Neural cell (in vitro differentiated cells): ENCODE measurements at regions not wholly inside any gene's neighbourhood (a gene's known extent, or its start where the extent isn't known, plus 50 kb on each side); places are given as distances from the start of the nearest gene placed in this dataset.
"Not testable (repeated sequence)": the region's sequence is repeated elsewhere in the genome, so short reads cannot be mapped to it uniquely, and the experiment has no call there.

Source experiments
- H2AFZ ChIP-seq: fragments of 200-600, 300-800 bp; sonication (generic), shearing (Covaris generic); 2 replicates; pipeline ENCODE4 v1.6.0; 2014; ENCODE audit warnings: low read depth, mild to moderate bottlenecking, antibody characterized with exemption, low read length, moderate library complexity
- H3F3A ChIP-seq: fragments of 200-600 bp; shearing (Covaris generic); 2 replicates; pipeline ENCODE4 v1.6.1; 2016; ENCODE audit warnings: mild to moderate bottlenecking, moderate library complexity, mixed read lengths, antibody characterized with exemption, low read length; ENCODE audit not compliant: insufficient read depth, poor library complexity, severe bottlenecking
- H3K27ac ChIP-seq: fragments of 200-600, 300-800 bp; sonication (generic), shearing (Covaris generic); 2 replicates; pipeline ENCODE4 v1.5.1; 2014; ENCODE audit warnings: mild to moderate bottlenecking, low read length, moderate library complexity
- H3K27me3 ChIP-seq: fragments of 300-800, 200-600 bp; sonication (generic), shearing (Covaris generic); 2 replicates; pipeline ENCODE4 v1.6.0; 2014; ENCODE audit warnings: mild to moderate bottlenecking, low read depth, low read length, moderate library complexity; ENCODE audit not compliant: insufficient read depth
- H3K36me3 ChIP-seq: fragments of 300-800, 200-600 bp; sonication (generic), shearing (Covaris generic); 2 replicates; pipeline ENCODE4 v1.5.1; 2014; ENCODE audit warnings: mild to moderate bottlenecking, antibody characterized with exemption, low read length, moderate library complexity; ENCODE audit not compliant: insufficient read depth
- H3K4me2 ChIP-seq: fragments of 300-800, 200-600 bp; sonication (generic), shearing (Covaris generic); 2 replicates; pipeline ENCODE4 v1.6.0; 2014; ENCODE audit warnings: mild to moderate bottlenecking, low read length
- H3K4me3 ChIP-seq: fragments of 300-800, 200-600 bp; sonication (generic), shearing (Covaris generic); 2 replicates; pipeline ENCODE4 v1.5.1; 2014; ENCODE audit warnings: mild to moderate bottlenecking, low read length, moderate library complexity
- H3K79me2 ChIP-seq: fragments of 200-600 bp; shearing (Covaris generic); replicated peaks from 2 replicates; pipeline ENCODE4 v1.6.0; 2014; ENCODE audit warnings: mild to moderate bottlenecking, low read length, moderate library complexity; ENCODE audit not compliant: insufficient read depth
- H3K9ac ChIP-seq: fragments of 300-800, 200-600 bp; sonication (generic), shearing (Covaris generic); 2 replicates; pipeline ENCODE4 v1.6.1; 2016; ENCODE audit warnings: mild to moderate bottlenecking, low read length, mixed read lengths
- H3K9me2 ChIP-seq: fragments of 200-600 bp; shearing (Covaris generic); 2 replicates; pipeline ENCODE4 v1.6.1; 2016; ENCODE audit warnings: mild to moderate bottlenecking, low read length, mixed read lengths; ENCODE audit not compliant: insufficient read depth
- H3K9me3 ChIP-seq: fragments of 200-600, 300-800 bp; sonication (generic), shearing (Covaris generic); 2 replicates; pipeline ENCODE4 v1.6.1; 2016; ENCODE audit warnings: mild to moderate bottlenecking, mixed run types, low read length, moderate library complexity, mixed read lengths
- H4K20me1 ChIP-seq: fragments of 200-600 bp; shearing (Covaris generic); 2 replicates; pipeline ENCODE4 v1.6.1; 2016; ENCODE audit warnings: mild to moderate bottlenecking, mixed run types; ENCODE audit not compliant: insufficient read depth
- CTCF ChIP-seq: fragments of 450-650 bp; IDR thresholded peaks from 2 replicates; pipeline ENCODE4 v1.5.1; 2014; ENCODE audit warnings: antibody characterized with exemption, mild to moderate bottlenecking, moderate library complexity; ENCODE audit not compliant: poor library complexity, severe bottlenecking
- EP300 ChIP-seq: fragments of 450-650 bp; conservative IDR thresholded peaks from 2 replicates; pipeline ENCODE4 v1.6.1; 2014; ENCODE audit warnings: antibody characterized with exemption, mild to moderate bottlenecking, moderate library complexity; ENCODE audit not compliant: poor library complexity, severe bottlenecking
- EZH2 ChIP-seq: fragments of 200-600, 300-800 bp; shearing (Covaris generic), sonication (generic); IDR thresholded peaks from 2 replicates; pipeline ENCODE4 v1.6.1; 2014; ENCODE audit warnings: antibody characterized with exemption, low read length, borderline replicate concordance, mild to moderate bottlenecking; ENCODE audit not compliant: insufficient read depth, poor library complexity, severe bottlenecking
- MXI1 ChIP-seq: fragments of 450-650 bp; conservative IDR thresholded peaks from 2 replicates; pipeline ENCODE4 v1.6.1; 2014; ENCODE audit warnings: antibody characterized with exemption, mild to moderate bottlenecking; ENCODE audit not compliant: poor library complexity, severe bottlenecking
- POLR2AphosphoS5 ChIP-seq: IDR thresholded peaks from 2 replicates; pipeline ENCODE4 v1.6.1; 2012
- RAD21 ChIP-seq: fragments of 450-650 bp; conservative IDR thresholded peaks from 2 replicates; pipeline ENCODE4 v1.6.1; 2014; ENCODE audit warnings: antibody characterized with exemption, mild to moderate bottlenecking, moderate library complexity
- SMC3 ChIP-seq: fragments of 450-650 bp; conservative IDR thresholded peaks from 2 replicates; pipeline ENCODE4 v1.6.1; 2014; ENCODE audit warnings: antibody characterized with exemption, mild to moderate bottlenecking, moderate library complexity; ENCODE audit not compliant: poor library complexity
- TAF1 ChIP-seq: IDR thresholded peaks from 2 replicates; pipeline ENCODE4 v1.6.1; 2012; ENCODE audit warnings: low read depth
- TF ChIP-seq, protein P1 (sequence below): IDR thresholded peaks from 2 replicates; pipeline ENCODE4 v1.6.1; 2012; ENCODE audit warnings: borderline replicate concordance

- H3K27ac ChIP-seq = no peak overlapping the region
- no peak overlapping the region for H2AFZ ChIP-seq
- H4K20me1 ChIP-seq = no peaks in the 10 kb centered on the region
- H3F3A ChIP-seq = no peaks in the 10 kb centered on the region
- no peak overlapping the region for H3K9ac ChIP-seq
- no peaks in the 10 kb centered on the region for H3K79me2 ChIP-seq
- H3K9me3 ChIP-seq = no peaks in the 10 kb centered on the region
- no peaks in the 10 kb centered on the region for H3K27me3 ChIP-seq
- no peak overlapping the region for H3K4me3 ChIP-seq
- no peaks in the 10 kb centered on the region for H3K36me3 ChIP-seq
- H3K4me2 ChIP-seq = no peak overlapping the region
- no peaks in the 10 kb centered on the region for H3K9me2 ChIP-seq
- TF ChIP-seq TAF1 (no peak), MXI1 (no peak), EP300 (no peak), RAD21 (no peak), SMC3 (no peak), EZH2 (no peak), CTCF (no peak), POLR2AphosphoS5 (no peak)
- TF ChIP-seq, protein P1, sequence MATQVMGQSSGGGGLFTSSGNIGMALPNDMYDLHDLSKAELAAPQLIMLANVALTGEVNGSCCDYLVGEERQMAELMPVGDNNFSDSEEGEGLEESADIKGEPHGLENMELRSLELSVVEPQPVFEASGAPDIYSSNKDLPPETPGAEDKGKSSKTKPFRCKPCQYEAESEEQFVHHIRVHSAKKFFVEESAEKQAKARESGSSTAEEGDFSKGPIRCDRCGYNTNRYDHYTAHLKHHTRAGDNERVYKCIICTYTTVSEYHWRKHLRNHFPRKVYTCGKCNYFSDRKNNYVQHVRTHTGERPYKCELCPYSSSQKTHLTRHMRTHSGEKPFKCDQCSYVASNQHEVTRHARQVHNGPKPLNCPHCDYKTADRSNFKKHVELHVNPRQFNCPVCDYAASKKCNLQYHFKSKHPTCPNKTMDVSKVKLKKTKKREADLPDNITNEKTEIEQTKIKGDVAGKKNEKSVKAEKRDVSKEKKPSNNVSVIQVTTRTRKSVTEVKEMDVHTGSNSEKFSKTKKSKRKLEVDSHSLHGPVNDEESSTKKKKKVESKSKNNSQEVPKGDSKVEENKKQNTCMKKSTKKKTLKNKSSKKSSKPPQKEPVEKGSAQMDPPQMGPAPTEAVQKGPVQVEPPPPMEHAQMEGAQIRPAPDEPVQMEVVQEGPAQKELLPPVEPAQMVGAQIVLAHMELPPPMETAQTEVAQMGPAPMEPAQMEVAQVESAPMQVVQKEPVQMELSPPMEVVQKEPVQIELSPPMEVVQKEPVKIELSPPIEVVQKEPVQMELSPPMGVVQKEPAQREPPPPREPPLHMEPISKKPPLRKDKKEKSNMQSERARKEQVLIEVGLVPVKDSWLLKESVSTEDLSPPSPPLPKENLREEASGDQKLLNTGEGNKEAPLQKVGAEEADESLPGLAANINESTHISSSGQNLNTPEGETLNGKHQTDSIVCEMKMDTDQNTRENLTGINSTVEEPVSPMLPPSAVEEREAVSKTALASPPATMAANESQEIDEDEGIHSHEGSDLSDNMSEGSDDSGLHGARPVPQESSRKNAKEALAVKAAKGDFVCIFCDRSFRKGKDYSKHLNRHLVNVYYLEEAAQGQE = no peak
Measured at GRCh38 chr13:50292081-50292480, 276.8 kb downstream of the KCNRG start.

DNA sequence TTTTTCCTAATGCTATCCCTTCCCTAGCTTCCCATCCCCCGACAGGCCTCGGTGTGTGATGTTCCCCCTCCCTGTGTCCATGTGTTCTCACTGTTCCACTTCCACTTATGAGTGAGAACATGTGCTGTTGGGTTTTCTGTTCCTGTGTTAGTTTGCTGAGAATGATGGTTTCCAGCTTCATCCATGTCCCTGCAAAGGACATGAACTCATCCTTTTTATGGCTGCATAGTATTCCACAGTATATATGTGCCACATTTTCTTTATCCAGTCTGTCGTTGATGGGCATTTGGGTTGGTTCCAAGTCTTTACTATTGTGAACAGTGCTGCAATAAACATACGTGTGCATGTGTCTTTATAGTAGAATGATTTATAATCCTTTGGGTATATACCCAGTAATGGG lies 279.2 kb downstream of the KCNRG start:
- H3K4me2 ChIP-seq, H3K27ac ChIP-seq, H3K9me2 ChIP-seq, H3K36me3 ChIP-seq, H3K79me2 ChIP-seq, H2AFZ ChIP-seq, H3F3A ChIP-seq, H3K27me3 ChIP-seq, H4K20me1 ChIP-seq, H3K9ac ChIP-seq, H3K9me3 ChIP-seq, H3K4me3 ChIP-seq: not testable (repeated sequence)

GRCh38 chr13:50299546-50300249 lies 284.5 kb downstream of the KCNRG start:
- H3K9ac ChIP-seq = no peak overlapping the region
- no peaks in the 10 kb centered on the region for H3F3A ChIP-seq
- H3K27ac ChIP-seq = no peak overlapping the region
- no peak overlapping the region for H3K4me2 ChIP-seq
- H4K20me1 ChIP-seq = no peaks in the 10 kb centered on the region
- H3K79me2 ChIP-seq = no peaks in the 10 kb centered on the region
- no peaks in the 10 kb centered on the region for H3K9me2 ChIP-seq
- no peaks in the 10 kb centered on the region for H3K27me3 ChIP-seq
- no peaks in the 10 kb centered on the region for H3K36me3 ChIP-seq
- no peak overlapping the region for H3K4me3 ChIP-seq
- peaks cover 4% of the 10 kb centered on the region for H3K9me3 ChIP-seq
- no peak overlapping the region for H2AFZ ChIP-seq
- TF ChIP-seq CTCF (no peak), TAF1 (no peak), RAD21 (no peak), MXI1 (no peak), EZH2 (no peak), EP300 (no peak), SMC3 (no peak), POLR2AphosphoS5 (no peak)
- TF ChIP-seq, protein P1 = no peak
